Effector memory CD8-positive, alpha-beta T cell (primary cell): ENCODE measurements at regions not wholly inside any gene's neighbourhood (a gene's known extent, or its start where the extent isn't known, plus 50 kb on each side); places are given as distances from the start of the nearest gene placed in this dataset.
"Not testable (repeated sequence)": the region's sequence is repeated elsewhere in the genome, so short reads cannot be mapped to it uniquely, and the experiment has no call there.

Source experiments
- ATAC-seq: fragments of 150-1000 bp; cut with Tn5 transposase; replicated peaks from 2 replicates; pipeline ENCODE4 v1.10.0; 2021; ENCODE audit warnings: mild to moderate bottlenecking, moderate library complexity
- DNase-seq, 3 experiments: peaks; one replicate each; pipeline ENCODE4 v3.0.0; 2021
- H3K27ac Mint-ChIP-seq, 2 donors: one replicate each; pipeline ENCODE4 v1.8.0; 2022; ENCODE audit warnings: mild to moderate bottlenecking in 2 of 2, mixed read lengths in 2 of 2, moderate library complexity in 2 of 2
- H3K27me3 Mint-ChIP-seq, 2 donors: one replicate each; pipeline ENCODE4 v1.8.0; 2022; ENCODE audit warnings: mixed read lengths in 2 of 2
- H3K36me3 Mint-ChIP-seq: one replicate; pipeline ENCODE4 v1.8.0; 2022; ENCODE audit warnings: mild to moderate bottlenecking, moderate library complexity, mixed read lengths; ENCODE audit not compliant: insufficient read depth
- H3K4me1 Mint-ChIP-seq, 2 donors: one replicate each; pipeline ENCODE4 v1.8.0; 2022; ENCODE audit warnings: low read depth in 2 of 2, mixed read lengths in 2 of 2
- H3K4me3 Mint-ChIP-seq, 2 donors: one replicate each; pipeline ENCODE4 v1.8.0; 2022; ENCODE audit warnings: mild to moderate bottlenecking in 2 of 2, mixed read lengths in 2 of 2, moderate library complexity in 2 of 2
- H3K9me3 Mint-ChIP-seq, 2 donors: one replicate each; pipeline ENCODE4 v1.8.0; 2022; ENCODE audit warnings: mixed read lengths in 2 of 2

- Mint-ChIP-seq H3K4me1 (no peaks in the 10 kb centered on the region), H3K36me3 (no peaks in the 10 kb centered on the region), H3K9me3 (peaks cover 0 to under 1% of the 10 kb centered on the region in 2 donors), H3K4me3 (no peak overlapping the region), H3K27ac (no peak overlapping the region), H3K27me3 (no peaks in the 10 kb centered on the region)
- ATAC-seq (no peak), DNase-seq (no peak)
Observed at GRCh38 chr17:70520447-70520846, 351.1 kb downstream of the KCNJ2 start.

- ATAC-seq (no peak), DNase-seq (no peak)
- no peaks in the 10 kb centered on the region for H3K4me1 Mint-ChIP-seq
- no peaks in the 10 kb centered on the region for H3K27me3 Mint-ChIP-seq
- no peak overlapping the region for H3K4me3 Mint-ChIP-seq
- no peaks in the 10 kb centered on the region for H3K36me3 Mint-ChIP-seq
- H3K9me3 Mint-ChIP-seq = peaks cover 0 to 6% of the 10 kb centered on the region in 2 donors
- no peak overlapping the region for H3K27ac Mint-ChIP-seq
Observed at GRCh38 chr17:70520956-70521355, 351.6 kb downstream of the KCNJ2 start.

GRCh38 chr17:70521821-70522256 is 352.5 kb downstream of the KCNJ2 start:
- no peaks in the 10 kb centered on the region for H3K27me3 Mint-ChIP-seq
- peaks cover 0 to 8% of the 10 kb centered on the region in 2 donors for H3K9me3 Mint-ChIP-seq
- no peaks in the 10 kb centered on the region for H3K4me1 Mint-ChIP-seq
- H3K4me3 Mint-ChIP-seq = no peak overlapping the region
- H3K27ac Mint-ChIP-seq = no peak overlapping the region
- H3K36me3 Mint-ChIP-seq = no peaks in the 10 kb centered on the region
- no peak for ATAC-seq
- DNase-seq = no peak

- Mint-ChIP-seq H3K27me3 (no peaks in the 10 kb centered on the region), H3K4me1 (no peaks in the 10 kb centered on the region), H3K36me3 (no peaks in the 10 kb centered on the region), H3K9me3 (peaks cover 0 to 8% of the 10 kb centered on the region in 2 donors), H3K27ac (no peak overlapping the region), H3K4me3 (no peak overlapping the region)
- DNase-seq (no peak), ATAC-seq (no peak)
Observed at GRCh38 chr17:70523426-70523825, 354.1 kb downstream of the KCNJ2 start.

- not testable (repeated sequence) for H3K27me3 Mint-ChIP-seq, ATAC-seq, H3K36me3 Mint-ChIP-seq, H3K4me1 Mint-ChIP-seq, H3K9me3 Mint-ChIP-seq, DNase-seq, H3K4me3 Mint-ChIP-seq, H3K27ac Mint-ChIP-seq
Observed at GRCh38 chr17:70525035-70525434, 355.7 kb downstream of the KCNJ2 start.

GRCh38 chr17:70525961-70526360 is 356.6 kb downstream of the KCNJ2 start:
- DNase-seq (no peak), ATAC-seq (no peak)
- no peaks in the 10 kb centered on the region for H3K4me1 Mint-ChIP-seq
- H3K27me3 Mint-ChIP-seq = no peaks in the 10 kb centered on the region
- H3K27ac Mint-ChIP-seq = no peak overlapping the region
- H3K36me3 Mint-ChIP-seq = no peaks in the 10 kb centered on the region
- no peak overlapping the region for H3K4me3 Mint-ChIP-seq
- peaks cover 0 to 8% of the 10 kb centered on the region in 2 donors for H3K9me3 Mint-ChIP-seq

- no peaks in the 10 kb centered on the region for H3K27me3 Mint-ChIP-seq
- no peak for ATAC-seq
- H3K36me3 Mint-ChIP-seq = no peaks in the 10 kb centered on the region
- H3K9me3 Mint-ChIP-seq = peaks cover 0 to 8% of the 10 kb centered on the region in 2 donors
- no peaks in the 10 kb centered on the region for H3K4me1 Mint-ChIP-seq
- H3K27ac Mint-ChIP-seq = no peak overlapping the region
- no peak overlapping the region for H3K4me3 Mint-ChIP-seq
- DNase-seq = no peak
Observed at GRCh38 chr17:70527364-70527888, 358.1 kb downstream of the KCNJ2 start.

- DNase-seq (no peak), ATAC-seq (no peak)
- no peaks in the 10 kb centered on the region for H3K27me3 Mint-ChIP-seq
- H3K9me3 Mint-ChIP-seq = peaks cover 0 to 1% of the 10 kb centered on the region in 2 donors
- peaks cover 4% of the 10 kb centered on the region for H3K36me3 Mint-ChIP-seq
- no peak overlapping the region for H3K27ac Mint-ChIP-seq
- H3K4me3 Mint-ChIP-seq = no peak overlapping the region
- H3K4me1 Mint-ChIP-seq = no peaks in the 10 kb centered on the region
Observed at GRCh38 chr17:70533427-70533826, 364.1 kb downstream of the KCNJ2 start.

- no peaks in the 10 kb centered on the region for H3K27me3 Mint-ChIP-seq
- no peaks in the 10 kb centered on the region for H3K4me1 Mint-ChIP-seq
Observed at GRCh38 chr17:70535986-70536385, 366.7 kb downstream of the KCNJ2 start.

GRCh38 chr17:70539132-70539924 is 370.0 kb downstream of the KCNJ2 start:
- no peaks in the 10 kb centered on the region for H3K4me1 Mint-ChIP-seq
- peaks cover 0 to 6% of the 10 kb centered on the region in 2 donors for H3K9me3 Mint-ChIP-seq
- DNase-seq = no peak
- H3K4me3 Mint-ChIP-seq = no peak overlapping the region
- H3K36me3 Mint-ChIP-seq = no peaks in the 10 kb centered on the region
- no peaks in the 10 kb centered on the region for H3K27me3 Mint-ChIP-seq
- ATAC-seq = no peak
- no peak overlapping the region for H3K27ac Mint-ChIP-seq

More at GRCh38 chr17:70535986-70536385, 366.7 kb downstream of the KCNJ2 start:
- H3K9me3 Mint-ChIP-seq = peaks cover 0 to 6% of the 10 kb centered on the region in 2 donors
- H3K27ac Mint-ChIP-seq = no peak overlapping the region
- no peak overlapping the region for H3K4me3 Mint-ChIP-seq
- peaks cover 4% of the 10 kb centered on the region for H3K36me3 Mint-ChIP-seq
- DNase-seq (no peak), ATAC-seq (no peak)

GRCh38 chr17:70542876-70543275 is 373.5 kb downstream of the KCNJ2 start:
- Mint-ChIP-seq H3K36me3 (no peaks in the 10 kb centered on the region), H3K4me3 (no peak overlapping the region)

GRCh38 chr17:70544317-70544716 is 375.0 kb downstream of the KCNJ2 start:
- ATAC-seq (no peak), DNase-seq (no peak)
- Mint-ChIP-seq H3K27me3 (no peaks in the 10 kb centered on the region), H3K27ac (no peak overlapping the region), H3K36me3 (no peaks in the 10 kb centered on the region), H3K9me3 (peaks cover 0 to 4% of the 10 kb centered on the region in 2 donors), H3K4me3 (no peak overlapping the region), H3K4me1 (no peaks in the 10 kb centered on the region)

More at GRCh38 chr17:70542876-70543275, 373.5 kb downstream of the KCNJ2 start:
- ATAC-seq = no peak
- peaks cover 0 to 4% of the 10 kb centered on the region in 2 donors for H3K9me3 Mint-ChIP-seq
- H3K27me3 Mint-ChIP-seq = no peaks in the 10 kb centered on the region
- H3K4me1 Mint-ChIP-seq = no peaks in the 10 kb centered on the region
- no peak for DNase-seq
- no peak overlapping the region for H3K27ac Mint-ChIP-seq

GRCh38 chr17:70552230-70552981 is 383.1 kb downstream of the KCNJ2 start:
- no peak for ATAC-seq
- Mint-ChIP-seq H3K36me3 (no peaks in the 10 kb centered on the region), H3K27ac (no peak overlapping the region), H3K27me3 (no peaks in the 10 kb centered on the region), H3K4me3 (no peak overlapping the region), H3K9me3 (peaks cover 4 to 8% of the 10 kb centered on the region in 2 donors), H3K4me1 (no peaks in the 10 kb centered on the region)
- no peak for DNase-seq

- ATAC-seq = no peak
Observed at GRCh38 chr17:70552982-70553334, 383.6 kb downstream of the KCNJ2 start.

More at GRCh38 chr17:70552982-70553334, 383.6 kb downstream of the KCNJ2 start:
- H3K9me3 Mint-ChIP-seq = peaks cover 6 to 8% of the 10 kb centered on the region in 2 donors
- H3K4me3 Mint-ChIP-seq = no peak overlapping the region
- DNase-seq = no peak
- no peak overlapping the region for H3K27ac Mint-ChIP-seq
- no peaks in the 10 kb centered on the region for H3K4me1 Mint-ChIP-seq
- no peaks in the 10 kb centered on the region for H3K36me3 Mint-ChIP-seq
- no peaks in the 10 kb centered on the region for H3K27me3 Mint-ChIP-seq
